GM10266 (cell line): ENCODE measurements at regions not wholly inside any gene's neighbourhood (a gene's known extent, or its start where the extent isn't known, plus 50 kb on each side); places are given as distances from the start of the nearest gene placed in this dataset.

Experiments used
- DNase-seq: peaks from one replicate; pipeline ENCODE4 v3.0.0; 2012; ENCODE audit errors: extremely low spot score
- CTCF ChIP-seq: IDR thresholded peaks from 2 replicates; pipeline ENCODE4 v1.5.1; 2012; ENCODE audit warnings: mild to moderate bottlenecking, low read depth; ENCODE audit not compliant: control insufficient read depth, insufficient read depth; ENCODE audit errors: missing control alignments

GRCh38 chr1:162924179-162924578, 63.2 kb upstream of the CCDC190 start:
- no peak for TF ChIP-seq CTCF

GRCh38 chr1:162922201-162922600, 61.2 kb upstream of the CCDC190 start:
- no peak for DNase-seq
- TF ChIP-seq CTCF = no peak

More at GRCh38 chr1:162924179-162924578, 63.2 kb upstream of the CCDC190 start:
- no peak for DNase-seq

- DNase-seq = no peak
- TF ChIP-seq CTCF = no peak
Observed at GRCh38 chr1:162921311-162921710, 60.3 kb upstream of the CCDC190 start.

GRCh38 chr1:162919034-162919433, 58.1 kb upstream of the CCDC190 start:
- no peak for TF ChIP-seq CTCF
- DNase-seq = no peak

GRCh38 chr1:162918151-162918754, 57.3 kb upstream of the CCDC190 start:
- no peak for DNase-seq
- TF ChIP-seq CTCF = no peak

- no peak for TF ChIP-seq CTCF
- no peak for DNase-seq
Observed at GRCh38 chr1:162916821-162917613, 56.0 kb upstream of the CCDC190 start.

- DNase-seq = no peak
- no peak for TF ChIP-seq CTCF
Observed at GRCh38 chr1:162916407-162916806, 55.4 kb upstream of the CCDC190 start.
